Heart left ventricle (tissue), 16 donors: ENCODE measurements at regions not wholly inside any gene's neighbourhood (a gene's known extent, or its start where the extent isn't known, plus 50 kb on each side); places are given as distances from the start of the nearest gene placed in this dataset.
A peak's percentile ranks its signal among the peaks of the same experiment; 100 is the strongest.

Experiments
- ATAC-seq, 4 donors: fragments of 200-7000 bp; cut with Tn5 transposase; one replicate each; pipeline ENCODE4 v1.9.1; 2020 to 2022; ENCODE audit warnings: moderate library complexity in 4 of 4, mild to moderate bottlenecking in 3 of 4, moderate number of reproducible peaks in 1 of 4
- DNase-seq, 5 donors: peaks; one replicate each; pipeline ENCODE4 v3.0.0-alpha.2; 2020
- H3K27ac ChIP-seq, 12 donors: fragments of 200-600 bp; sonication (generic) in 4 of 12; one replicate each; pipeline versions ENCODE4 v1.5.0 to v1.8.0; 2016 to 2022; ENCODE audit warnings: mild to moderate bottlenecking in 2 of 12
- H3K27me3 ChIP-seq, 9 donors: fragments of 200-600 bp; sonication (generic) in 2 of 9; one replicate each; pipeline versions ENCODE4 v1.5.1 to v1.8.0; 2016 to 2022; ENCODE audit warnings: mild to moderate bottlenecking in 3 of 9
- H3K36me3 ChIP-seq, 9 donors: fragments of 200-600 bp; sonication (generic) in 2 of 9; one replicate each; pipeline versions ENCODE4 v1.5.0 to v1.8.0; 2018 to 2022; ENCODE audit warnings: mild to moderate bottlenecking in 2 of 9
- H3K4me1 ChIP-seq, 12 donors: fragments of 200-600 bp; sonication (generic) in 4 of 12; one replicate each; pipeline versions ENCODE4 v1.5.0 to v1.8.0; 2016 to 2022; ENCODE audit warnings: mild to moderate bottlenecking in 3 of 12
- H3K4me3 ChIP-seq, 12 donors: fragments of 200-600 bp; sonication (generic) in 4 of 12; one replicate each; pipeline versions ENCODE4 v1.5.0 to v1.8.0; 2017 to 2022; ENCODE audit warnings: mild to moderate bottlenecking in 9 of 12, moderate library complexity in 4 of 12
- H3K9me3 ChIP-seq, 12 donors: fragments of 200-600 bp; sonication (generic) in 4 of 12; one replicate each; pipeline versions ENCODE4 v1.5.0 to v1.8.0; 2016 to 2022; ENCODE audit warnings: mild to moderate bottlenecking in 1 of 12
- CTCF ChIP-seq, 12 donors: fragments of 200-600 bp; sonication (generic) in 4 of 12; IDR thresholded peaks; one replicate each; pipeline versions ENCODE4 v1.5.0 to v1.8.0; 2018 to 2022; ENCODE audit warnings: antibody characterized with exemption in 12 of 12, mild to moderate bottlenecking in 5 of 12
- POLR2A ChIP-seq, 2 donors: fragments of 450-650 bp; IDR thresholded peaks; one replicate each; pipeline ENCODE4 v1.6.1; 2017; ENCODE audit warnings: antibody characterized with exemption in 2 of 2, mild to moderate bottlenecking in 2 of 2, moderate library complexity in 2 of 2
- WGBS, 4 donors: extraction: QIAGEN DNeasy Blood & Tissue Kit in 2 of 4; methylation state at CpG; one replicate each; pipeline versions ENCODE4 v1.1.5 to v1.1.7; 2013 to 2018; 5-methylcytosine and 5-hydroxymethylcytosine counted together
- intact Hi-C, 10 donors: fragments of 100-400 bp; cut with DNase I; formaldehyde crosslinking; loops; one replicate each; pipeline versions ENCODE4 v1.11.1 to v1.14.2; 2022
- donor health status: ischemic (EF 13 %, LVEDD 7.1; RV severe dilation, severe dysfunction).
- donor health status: healthy with polysubstance abuse.
- donor health status: DM: no; HTN: yes; CAD: no.
- donor health status: DM: no; HTN: no; CAD: no.
- donor health status: ischemic (EF 25% LVEDD 6.9; RV normal size, moderate dysfunction).
- donor health status: ischemic (EF 25% LVEDD 5.7; RV mildly dilated, moderate dysfunction).
- donor health status: healthy.
- donor health status: DM: yes; HTN: yes; CAD: no.
- donor health status: ischemic (EF 35%, LVEDD 5.7; RV mildly dilated, moderate dysfunction).
- donor health status: nonischemic (EF 11% LVEDD 7.7; RV severe dilation, severe dysfunction).
- donor health status: DM: yes; HTN: yes; CAD: no.
- donor health status: PGD.
- donor health status: ischemic (EF 29% LVEDD 5.4; RV normal size, mild dysfunction).
- donor health status: nonischemic (EF 23%, LVEDD 6.1; RV moderate dilation, normal function).

- Histone ChIP-seq H3K27me3 (no peaks in the 10 kb centered on the region), H3K4me3 (peak overlapping the region; percentile 21 to 60 (median 50)), H3K36me3 (no peaks in the 10 kb centered on the region), H3K9me3 (no peaks in the 10 kb centered on the region), H3K4me1 (peaks cover 11 to 96% (median 76%) of the 10 kb centered on the region in 12 donors), H3K27ac (peak overlapping the region; percentile 81 to 93 (median 88))
- DNase-seq (peak; percentile 75 to 92 (median 81)), ATAC-seq (peak; percentile 78 to 88 (median 80))
- intact Hi-C loops = loop anchor here in 1 of 10 donors (10.0 kb wide), 1 partner anchor 88 kb away; no protein-coding TSS in a partner anchor
- TF ChIP-seq POLR2A (IDR thresholded peaks at IDR 0.05) (peak in 1 of 2 donors; percentile 38), CTCF (IDR thresholded peaks at IDR 0.05) (no peak)
- WGBS, 4 donors = 0 to 5% (median 2%) methylated on average over 11 of the region's 11 CpGs
Measured at GRCh38 chr3:159852821-159853505, 135.7 kb upstream of the IL12A start.

- DNase-seq = no peak
- no peaks in the 10 kb centered on the region for H3K27me3 ChIP-seq
- peaks cover 11 to 96% (median 74%) of the 10 kb centered on the region in 12 donors for H3K4me1 ChIP-seq
- peak overlapping the region; percentile 81 to 93 (median 88) for H3K27ac ChIP-seq
- no peaks in the 10 kb centered on the region for H3K9me3 ChIP-seq
- intact Hi-C loops = loop anchor here in 1 of 10 donors (10.0 kb wide), 1 partner anchor 89 kb away; no protein-coding TSS in a partner anchor
- H3K36me3 ChIP-seq = no peaks in the 10 kb centered on the region
- H3K4me3 ChIP-seq = peak overlapping the region; percentile 21 to 60 (median 50)
- no peak for TF ChIP-seq CTCF (IDR thresholded peaks at IDR 0.05)
- TF ChIP-seq POLR2A (IDR thresholded peaks at IDR 0.05) = no peak
- no peak for ATAC-seq
Measured at GRCh38 chr3:159853506-159853864, 135.2 kb upstream of the IL12A start.

GRCh38 chr3:159854500-159855124 lies 134.0 kb upstream of the IL12A start:
- no peak for DNase-seq

More at GRCh38 chr3:159854500-159855124, 134.0 kb upstream of the IL12A start:
- TF ChIP-seq CTCF (IDR thresholded peaks at IDR 0.05) = no peak
- TF ChIP-seq POLR2A (IDR thresholded peaks at IDR 0.05) = peak in 1 of 2 donors; percentile 33
- peak; percentile 4 to 25 (median 21) for ATAC-seq
- Histone ChIP-seq H3K4me1 (peaks cover 18 to 96% (median 79%) of the 10 kb centered on the region in 12 donors), H3K9me3 (no peaks in the 10 kb centered on the region), H3K4me3 (peak overlapping the region; percentile 21 to 60 (median 50)), H3K27me3 (no peaks in the 10 kb centered on the region), H3K36me3 (no peaks in the 10 kb centered on the region), H3K27ac (peak overlapping the region; percentile 81 to 93 (median 88))
- intact Hi-C loops = loop anchor here in 1 of 10 donors (10.0 kb wide), 1 partner anchor 90 kb away; no protein-coding TSS in a partner anchor
- 5 to 14% (median 10%) methylated on average over 8 of the region's 8 CpGs for WGBS, 4 donors
